GM10266 (cell line): ENCODE measurements at regions not wholly inside any gene's neighbourhood (a gene's known extent, or its start where the extent isn't known, plus 50 kb on each side); places are given as distances from the start of the nearest gene placed in this dataset.

ENCODE experiments used
- DNase-seq: peaks from one replicate; pipeline ENCODE4 v3.0.0; 2012; ENCODE audit errors: extremely low spot score
- TF ChIP-seq, protein P1 (sequence below): IDR thresholded peaks from 2 replicates; pipeline ENCODE4 v1.5.1; 2012; ENCODE audit warnings: mild to moderate bottlenecking, low read depth; ENCODE audit not compliant: control insufficient read depth, insufficient read depth; ENCODE audit errors: missing control alignments

GRCh38 chr2:136639651-136640050 lies 125.7 kb upstream of the THSD7B start:
- TF ChIP-seq, protein P1, sequence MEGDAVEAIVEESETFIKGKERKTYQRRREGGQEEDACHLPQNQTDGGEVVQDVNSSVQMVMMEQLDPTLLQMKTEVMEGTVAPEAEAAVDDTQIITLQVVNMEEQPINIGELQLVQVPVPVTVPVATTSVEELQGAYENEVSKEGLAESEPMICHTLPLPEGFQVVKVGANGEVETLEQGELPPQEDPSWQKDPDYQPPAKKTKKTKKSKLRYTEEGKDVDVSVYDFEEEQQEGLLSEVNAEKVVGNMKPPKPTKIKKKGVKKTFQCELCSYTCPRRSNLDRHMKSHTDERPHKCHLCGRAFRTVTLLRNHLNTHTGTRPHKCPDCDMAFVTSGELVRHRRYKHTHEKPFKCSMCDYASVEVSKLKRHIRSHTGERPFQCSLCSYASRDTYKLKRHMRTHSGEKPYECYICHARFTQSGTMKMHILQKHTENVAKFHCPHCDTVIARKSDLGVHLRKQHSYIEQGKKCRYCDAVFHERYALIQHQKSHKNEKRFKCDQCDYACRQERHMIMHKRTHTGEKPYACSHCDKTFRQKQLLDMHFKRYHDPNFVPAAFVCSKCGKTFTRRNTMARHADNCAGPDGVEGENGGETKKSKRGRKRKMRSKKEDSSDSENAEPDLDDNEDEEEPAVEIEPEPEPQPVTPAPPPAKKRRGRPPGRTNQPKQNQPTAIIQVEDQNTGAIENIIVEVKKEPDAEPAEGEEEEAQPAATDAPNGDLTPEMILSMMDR = no peak
- DNase-seq = no peak

DNA sequence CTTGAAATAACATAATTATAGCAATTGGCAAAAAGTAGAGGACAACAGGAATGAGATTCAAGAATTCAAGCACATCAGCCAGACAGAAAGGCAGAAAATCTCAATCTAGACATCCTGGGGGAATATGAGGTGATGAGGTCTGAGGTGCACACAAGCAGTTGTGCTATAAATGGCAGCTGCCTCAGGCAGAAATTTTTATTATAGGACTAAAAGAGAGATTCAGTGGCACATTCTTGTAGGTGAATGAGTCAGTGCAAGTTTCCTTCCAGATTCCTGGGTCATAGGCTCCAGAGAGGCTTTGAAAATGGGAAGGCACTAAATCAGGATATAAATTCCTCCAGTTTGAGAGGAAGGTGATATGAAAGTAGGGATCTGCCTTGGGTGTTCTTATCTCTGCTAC lies 127.2 kb upstream of the THSD7B start:
- no peak for DNase-seq
- TF ChIP-seq, protein P1 = no peak

- no peak for DNase-seq
- TF ChIP-seq, protein P1 = no peak
Observed at GRCh38 chr2:136637402-136637801, 127.9 kb upstream of the THSD7B start.

GRCh38 chr2:136628490-136628889 lies 136.9 kb upstream of the THSD7B start:
- DNase-seq = no peak
- TF ChIP-seq, protein P1 = no peak

- DNase-seq = no peak
- TF ChIP-seq, protein P1 = no peak
Observed at GRCh38 chr2:136613096-136613495, 152.2 kb upstream of the THSD7B start.

DNA sequence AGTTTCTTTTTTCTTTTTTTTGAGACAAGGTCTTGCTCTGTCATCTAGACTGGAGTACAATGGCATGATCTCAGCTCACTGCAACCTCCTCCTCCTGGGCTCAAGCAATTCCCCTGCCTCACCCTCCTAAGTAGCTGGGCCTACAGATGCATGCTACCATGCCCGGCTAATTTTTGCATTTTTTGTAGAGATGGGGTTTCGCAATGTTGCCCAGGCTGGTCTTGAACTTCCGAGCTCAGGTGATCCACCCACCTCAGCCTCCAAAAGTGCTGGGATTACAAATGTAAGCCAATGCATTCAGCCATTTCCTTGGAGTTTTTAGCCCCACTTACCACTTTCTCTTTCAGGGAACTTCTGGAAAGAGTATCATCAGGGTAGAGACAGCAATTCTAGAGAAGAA lies 153.3 kb upstream of the THSD7B start:
- no peak for DNase-seq
- TF ChIP-seq, protein P1 = no peak

- TF ChIP-seq, protein P1 = no peak
- no peak for DNase-seq
Observed at GRCh38 chr2:136611451-136611850, 153.9 kb upstream of the THSD7B start.
